Mesothelial cell of epicardium (in vitro differentiated cells): ENCODE measurements at regions not wholly inside any gene's neighbourhood (a gene's known extent, or its start where the extent isn't known, plus 50 kb on each side); places are given as distances from the start of the nearest gene placed in this dataset.
"Not testable (repeated sequence)": the region's sequence is repeated elsewhere in the genome, so short reads cannot be mapped to it uniquely, and the experiment has no call there.

ENCODE experiments used
- DNase-seq, 2 experiments: peaks; one replicate each; pipeline ENCODE4 v3.0.0; 2021; ENCODE audit warnings: low spot score in 2 of 2; ENCODE audit not compliant: unreplicated experiment in 2 of 2
- H3K27ac Mint-ChIP-seq: 2 replicates; pipeline ENCODE4 v1.8.0; 2021; ENCODE audit warnings: mixed read lengths
- H3K27me3 Mint-ChIP-seq: 2 replicates; pipeline ENCODE4 v1.8.0; 2021; ENCODE audit warnings: low read depth, mixed read lengths
- H3K36me3 Mint-ChIP-seq: 2 replicates; pipeline ENCODE4 v1.8.0; 2021; ENCODE audit warnings: mixed read lengths
- H3K4me1 Mint-ChIP-seq: 2 replicates; pipeline ENCODE4 v1.8.0; 2021; ENCODE audit warnings: mixed read lengths
- H3K4me3 Mint-ChIP-seq: 2 replicates; pipeline ENCODE4 v1.8.0; 2021; ENCODE audit warnings: mild to moderate bottlenecking, moderate library complexity, mixed read lengths
- H3K9me3 Mint-ChIP-seq: 2 replicates; pipeline ENCODE4 v1.8.0; 2021; ENCODE audit warnings: mixed read lengths
- CTCF ChIP-seq: fragments of 200-600 bp; sonication (generic); IDR thresholded peaks from one replicate; pipeline ENCODE4 v1.5.0; 2021; ENCODE audit warnings: antibody characterized with exemption; ENCODE audit not compliant: unreplicated experiment

- no peaks in the 10 kb centered on the region for H3K36me3 Mint-ChIP-seq
- peaks cover 34% of the 10 kb centered on the region for H3K27me3 Mint-ChIP-seq
Observed at GRCh38 chr4:104930298-104930697, 216.4 kb upstream of the TET2 start.

GRCh38 chr4:104930745-104931736 lies 215.6 kb upstream of the TET2 start:
- not testable (repeated sequence) for DNase-seq, H3K27ac Mint-ChIP-seq, H3K4me1 Mint-ChIP-seq, H3K36me3 Mint-ChIP-seq, H3K4me3 Mint-ChIP-seq
- H3K27me3 Mint-ChIP-seq, result peaks cover 32% of the 10 kb centered on the region
- peaks cover 24% of the 10 kb centered on the region for H3K9me3 Mint-ChIP-seq

More at GRCh38 chr4:104930298-104930697, 216.4 kb upstream of the TET2 start:
- H3K4me3 Mint-ChIP-seq, result no peak overlapping the region
- no peak for DNase-seq
- peaks cover 6% of the 10 kb centered on the region for H3K4me1 Mint-ChIP-seq
- no peak overlapping the region for H3K27ac Mint-ChIP-seq
- H3K9me3 Mint-ChIP-seq, result peaks cover 24% of the 10 kb centered on the region
- no peak for TF ChIP-seq CTCF

GRCh38 chr4:104938624-104939023 lies 208.1 kb upstream of the TET2 start:
- H3K27ac Mint-ChIP-seq, result no peak overlapping the region
- H3K9me3 Mint-ChIP-seq, result peaks cover 7% of the 10 kb centered on the region
- TF ChIP-seq CTCF, result no peak
- H3K27me3 Mint-ChIP-seq, result peaks cover 5% of the 10 kb centered on the region
- DNase-seq, result no peak
- no peaks in the 10 kb centered on the region for H3K4me1 Mint-ChIP-seq
- H3K4me3 Mint-ChIP-seq, result no peak overlapping the region
- no peaks in the 10 kb centered on the region for H3K36me3 Mint-ChIP-seq

GRCh38 chr4:104940927-104941326 lies 205.7 kb upstream of the TET2 start:
- DNase-seq, result no peak
- H3K4me3 Mint-ChIP-seq, result no peak overlapping the region
- H3K4me1 Mint-ChIP-seq, result no peaks in the 10 kb centered on the region

GRCh38 chr4:104941661-104942062 lies 205.0 kb upstream of the TET2 start:
- DNase-seq, result no peak
- Mint-ChIP-seq H3K27ac (no peak overlapping the region), H3K4me3 (no peak overlapping the region), H3K4me1 (no peaks in the 10 kb centered on the region), H3K9me3 (no peaks in the 10 kb centered on the region), H3K27me3 (peaks cover 4% of the 10 kb centered on the region), H3K36me3 (no peaks in the 10 kb centered on the region)
- no peak for TF ChIP-seq CTCF

More at GRCh38 chr4:104940927-104941326, 205.7 kb upstream of the TET2 start:
- Mint-ChIP-seq H3K27me3 (peaks cover under 1% of the 10 kb centered on the region), H3K9me3 (no peaks in the 10 kb centered on the region), H3K36me3 (no peaks in the 10 kb centered on the region), H3K27ac (no peak overlapping the region)
- no peak for TF ChIP-seq CTCF

- no peaks in the 10 kb centered on the region for H3K4me1 Mint-ChIP-seq
- H3K9me3 Mint-ChIP-seq, result no peaks in the 10 kb centered on the region
- no peak overlapping the region for H3K4me3 Mint-ChIP-seq
- no peak for DNase-seq
- H3K27me3 Mint-ChIP-seq, result peaks cover 6% of the 10 kb centered on the region
- H3K27ac Mint-ChIP-seq, result no peak overlapping the region
- TF ChIP-seq CTCF, result no peak
- no peaks in the 10 kb centered on the region for H3K36me3 Mint-ChIP-seq
Observed at GRCh38 chr4:104942990-104943743, 203.5 kb upstream of the TET2 start.
